T-cell (primary cell): ENCODE measurements at regions not wholly inside any gene's neighbourhood (a gene's known extent, or its start where the extent isn't known, plus 50 kb on each side); places are given as distances from the start of the nearest gene placed in this dataset.

Experiments
- ATAC-seq, 4 experiments: fragments of 200-7000 bp in 3 of 4; fragments of 150-1000 bp in 1 of 4; cut with Tn5 transposase; replicated peaks in 1 of 4; 1 replicate in 3 of 4; 2 replicates in 1 of 4; pipeline ENCODE4 v1.10.0; 2021; ENCODE audit warnings: moderate library complexity in 3 of 4, mild to moderate bottlenecking in 2 of 4, moderate number of reproducible peaks in 1 of 4
- CTCF ChIA-PET, 2 donors: fragments of 300-600 bp; sonication (Branson Sonifier 250); formaldehyde crosslinking; loops; one replicate each; lab custom pipeline; 2022; ENCODE audit warnings: antibody characterized with exemption in 2 of 2; lab: Charles Lee
- POLR2A ChIA-PET, 2 donors: fragments of 300-600 bp; sonication (Branson Sonifier 250); formaldehyde crosslinking; loops; one replicate each; lab custom pipeline; 2022; ENCODE audit warnings: antibody characterized with exemption in 2 of 2; lab: Charles Lee
- DNase-seq, 35 experiments: peaks; one replicate each; pipeline versions ENCODE4 v3.0.0 to v3.0.0-alpha.2; 2013 to 2023
- H3K27ac ChIP-seq: one replicate; pipeline ENCODE4 v1.5.1; 2013; ENCODE audit warnings: low read length
- H3K27me3 ChIP-seq, 2 experiments: replicated peaks in 1 of 2; 1 replicate in 1 of 2; 2 replicates in 1 of 2; pipeline versions ENCODE4 v1.6.1 to v1.7.0; 2013; ENCODE audit warnings: low read length in 1 of 2, mixed read lengths in 1 of 2; ENCODE audit not compliant: control insufficient read depth in 2 of 2, insufficient read depth in 2 of 2; ENCODE audit errors: extremely low read depth in 1 of 2
- H3K36me3 ChIP-seq, 2 donors: 1 replicate in 1 of 2; 2 replicates in 1 of 2; pipeline versions ENCODE4 v1.6.1 to v1.7.0; 2013; ENCODE audit warnings: low read length in 1 of 2; ENCODE audit not compliant: control insufficient read depth in 2 of 2, insufficient read depth in 1 of 2; ENCODE audit errors: extremely low read depth in 1 of 2
- H3K4me1 ChIP-seq, 2 experiments: 1 replicate in 1 of 2; 2 replicates in 1 of 2; pipeline versions ENCODE4 v1.6.1 to v1.7.0; 2013; ENCODE audit warnings: low read length in 2 of 2, mixed read lengths in 1 of 2; ENCODE audit not compliant: insufficient read depth in 2 of 2, control insufficient read depth in 1 of 2; ENCODE audit errors: extremely low read depth in 1 of 2
- H3K4me3 ChIP-seq, 2 donors: 1 replicate in 1 of 2; 2 replicates in 1 of 2; pipeline versions ENCODE4 v1.5.1 to v1.7.0; 2013; ENCODE audit warnings: mild to moderate bottlenecking in 2 of 2, low read length in 1 of 2, moderate library complexity in 1 of 2; ENCODE audit not compliant: control insufficient read depth in 1 of 2; ENCODE audit errors: extremely low read depth in 1 of 2
- H3K9me3 ChIP-seq: 2 replicates; pipeline ENCODE4 v1.7.0; 2013
- H3K27ac Mint-ChIP-seq, 2 donors: one replicate each; pipeline ENCODE4 v1.8.0; 2020 to 2021; ENCODE audit warnings: mild to moderate bottlenecking in 2 of 2, mixed read lengths in 2 of 2
- H3K27me3 Mint-ChIP-seq, 2 donors: one replicate each; pipeline ENCODE4 v1.8.0; 2021 to 2022; ENCODE audit warnings: mixed read lengths in 2 of 2
- H3K36me3 Mint-ChIP-seq: one replicate; pipeline ENCODE4 v1.8.0; 2021; ENCODE audit warnings: mixed read lengths
- H3K4me1 Mint-ChIP-seq, 3 donors: one replicate each; pipeline ENCODE4 v1.8.0; 2020 to 2022; ENCODE audit warnings: mixed read lengths in 3 of 3, mild to moderate bottlenecking in 1 of 3
- H3K4me3 Mint-ChIP-seq, 3 donors: one replicate each; pipeline ENCODE4 v1.8.0; 2020 to 2022; ENCODE audit warnings: mild to moderate bottlenecking in 3 of 3, mixed read lengths in 3 of 3, moderate library complexity in 3 of 3
- H3K9me3 Mint-ChIP-seq, 3 donors: one replicate each; pipeline ENCODE4 v1.8.0; 2020 to 2022; ENCODE audit warnings: mixed read lengths in 3 of 3
- WGBS: methylation state at CpG from one replicate; pipeline ENCODE4 v1.1.5; 2013; ENCODE audit warnings: missing lambda C conversion rate; ENCODE audit not compliant: insufficient coverage; 5-methylcytosine and 5-hydroxymethylcytosine counted together

DNA sequence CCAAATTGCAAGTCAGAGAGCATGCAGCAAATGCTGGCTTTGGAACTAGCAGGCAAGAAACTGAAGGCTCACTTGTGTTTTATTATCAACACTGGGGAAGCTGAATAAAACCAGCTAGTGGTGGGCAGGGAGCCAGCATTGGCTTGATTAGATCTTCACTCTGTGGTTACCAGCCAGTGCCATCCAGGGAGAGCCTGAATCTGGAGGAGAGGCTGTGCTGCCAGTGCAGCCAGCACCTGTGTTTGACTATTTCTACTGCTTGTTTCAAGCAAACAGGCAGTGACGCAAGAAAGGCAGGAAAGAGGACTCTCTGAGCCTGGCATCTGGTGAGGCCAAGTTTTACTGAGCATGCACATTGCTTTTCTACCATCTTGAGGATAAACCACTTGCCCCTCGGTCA, 247.0 kb downstream of the PHLDA1 start:
- peaks cover 0 to 8% (median 4%) of the 10 kb centered on the region in 3 donors for H3K4me1 Mint-ChIP-seq
- ChIA-PET POLR2A (no interaction called here), CTCF (no interaction called here)
- H3K4me3 Mint-ChIP-seq, result no peak overlapping the region
- Histone ChIP-seq H3K27ac (no peak overlapping the region), H3K36me3 (no peaks in the 10 kb centered on the region), H3K4me1 (no peaks in the 10 kb centered on the region), H3K27me3 (no peaks in the 10 kb centered on the region), H3K4me3 (no peak overlapping the region), H3K9me3 (no peaks in the 10 kb centered on the region)
- H3K27ac Mint-ChIP-seq, result no peak overlapping the region
- WGBS, result 70% methylated on average over 1 of the region's 2 CpGs
- H3K36me3 Mint-ChIP-seq, result no peaks in the 10 kb centered on the region
- DNase-seq (peak in 6 of 35 experiments; percentile 0 to 18 (median 2)), ATAC-seq (peak in 1 of 4 experiments; percentile 24)
- H3K9me3 Mint-ChIP-seq, result no peaks in the 10 kb centered on the region
- H3K27me3 Mint-ChIP-seq, result peaks cover 0 to 4% of the 10 kb centered on the region in 2 donors

DNA sequence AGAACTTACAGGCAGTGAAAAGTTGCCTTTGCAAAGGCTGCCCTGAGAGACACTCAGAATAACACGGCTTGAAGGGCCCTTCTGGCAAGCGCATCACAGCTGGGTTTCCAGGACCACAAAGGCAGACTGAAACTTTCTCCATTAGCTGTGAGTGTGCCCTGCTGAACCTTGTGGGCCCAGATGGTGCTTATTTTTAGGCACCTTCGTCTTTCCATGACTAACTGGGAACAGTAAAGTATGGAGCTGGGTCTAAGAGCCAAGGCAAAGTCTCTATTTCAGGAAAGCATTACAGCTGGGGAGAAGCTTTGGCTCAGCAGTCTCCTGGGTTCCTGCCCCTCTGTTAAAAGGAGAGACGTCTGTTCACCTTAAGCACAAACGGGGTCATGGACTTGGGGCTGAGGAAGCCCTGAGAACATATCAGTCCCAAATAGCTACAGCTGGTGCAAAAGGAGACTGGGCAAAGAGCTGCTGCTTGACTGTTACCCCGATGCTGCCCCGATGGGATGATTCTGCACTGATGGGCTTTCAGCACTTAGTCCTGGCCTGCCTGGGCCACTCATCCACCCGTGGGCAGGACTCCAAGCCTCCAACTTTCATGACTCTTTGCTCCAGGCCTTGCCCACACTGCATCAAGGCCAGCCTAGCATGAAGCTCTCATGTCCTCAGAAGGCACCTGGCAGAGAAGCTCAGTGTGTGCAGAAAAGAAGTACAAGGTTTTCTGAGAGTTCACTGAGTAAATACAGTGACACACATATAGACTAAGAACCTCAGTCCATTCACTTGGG, 248.3 kb downstream of the PHLDA1 start:
- Histone ChIP-seq H3K9me3 (no peaks in the 10 kb centered on the region), H3K27me3 (no peaks in the 10 kb centered on the region), H3K27ac (no peak overlapping the region), H3K4me3 (no peak overlapping the region), H3K36me3 (no peaks in the 10 kb centered on the region), H3K4me1 (no peaks in the 10 kb centered on the region)
- ATAC-seq (no peak), DNase-seq (no peak)
- ChIA-PET POLR2A (interaction anchor here in 1 of 2 donors (0.8 kb wide), 1 partner anchor 9 kb away, joined by 5 read pairs; no protein-coding TSS in a partner anchor), CTCF (no interaction called here)
- Mint-ChIP-seq H3K4me1 (peaks cover 0 to 8% (median 4%) of the 10 kb centered on the region in 3 donors), H3K4me3 (no peak overlapping the region), H3K9me3 (no peaks in the 10 kb centered on the region), H3K27ac (no peak overlapping the region), H3K36me3 (no peaks in the 10 kb centered on the region), H3K27me3 (no peaks in the 10 kb centered on the region)
- WGBS, result 74% methylated on average over 8 of the region's 8 CpGs

GRCh38 chr12:75782069-75782581, 249.5 kb downstream of the PHLDA1 start:
- no peaks in the 10 kb centered on the region for H3K36me3 ChIP-seq
- Mint-ChIP-seq H3K9me3 (no peaks in the 10 kb centered on the region), H3K4me1 (peaks cover 0 to 8% (median 4%) of the 10 kb centered on the region in 3 donors), H3K27me3 (no peaks in the 10 kb centered on the region), H3K4me3 (no peak overlapping the region), H3K27ac (no peak overlapping the region), H3K36me3 (no peaks in the 10 kb centered on the region)
- no peaks in the 10 kb centered on the region for H3K9me3 ChIP-seq
- H3K27me3 ChIP-seq, result no peaks in the 10 kb centered on the region
- no peaks in the 10 kb centered on the region for H3K4me1 ChIP-seq
- 94% methylated on average over 2 of the region's 4 CpGs for WGBS
- POLR2A ChIA-PET, result no interaction called here
- ATAC-seq, result no peak
- no peak overlapping the region for H3K27ac ChIP-seq
- no peak for DNase-seq
- no peak overlapping the region for H3K4me3 ChIP-seq
- CTCF ChIA-PET, result interaction anchor here in 1 of 2 donors (0.6 to 0.7 kb wide), 2 partner anchors 15 to 496 kb away, joined by 3 read pairs; no protein-coding TSS in a partner anchor

DNA sequence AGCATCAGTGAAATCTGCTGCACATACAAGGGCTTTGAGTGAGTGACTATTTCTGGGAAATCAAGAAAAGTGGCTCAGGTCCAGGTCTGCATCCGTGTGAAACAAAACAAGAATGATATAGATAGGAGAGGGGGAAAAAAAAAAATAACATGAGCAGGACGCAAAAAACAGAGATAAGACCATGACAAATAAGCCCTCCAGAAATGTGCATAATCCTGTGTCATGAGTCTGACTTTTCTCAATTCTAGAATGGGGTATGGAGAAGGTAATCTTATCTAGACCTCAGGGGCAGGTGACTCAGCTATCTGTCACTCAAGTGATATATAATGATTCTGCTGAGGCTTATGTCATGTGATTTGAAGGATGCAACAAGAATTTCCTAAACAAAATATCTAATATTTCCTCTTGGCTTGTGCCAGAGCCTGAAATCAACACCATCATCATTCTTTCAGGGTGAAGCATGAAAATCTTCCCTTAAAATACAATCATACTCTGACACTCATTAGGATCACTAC, 250.0 kb downstream of the PHLDA1 start:
- CTCF ChIA-PET, result interaction anchor here in 1 of 2 donors (0.5 to 0.7 kb wide), 3 partner anchors 15 to 1125 kb away, joined by 3 read pairs; no protein-coding TSS in a partner anchor
- no peak for DNase-seq

GRCh38 chr12:75779891-75780496, 251.6 kb downstream of the PHLDA1 start:
- POLR2A ChIA-PET, result no interaction called here
- no peak overlapping the region for H3K27ac Mint-ChIP-seq
- H3K4me3 Mint-ChIP-seq, result no peak overlapping the region
- Histone ChIP-seq H3K9me3 (no peaks in the 10 kb centered on the region), H3K27ac (no peak overlapping the region), H3K27me3 (no peaks in the 10 kb centered on the region), H3K4me3 (no peak overlapping the region), H3K36me3 (no peaks in the 10 kb centered on the region), H3K4me1 (no peaks in the 10 kb centered on the region)
- no CpG with 5 or more reads among the region's 5 CpGs for WGBS
- CTCF ChIA-PET, result no interaction called here
- no peaks in the 10 kb centered on the region for H3K9me3 Mint-ChIP-seq
- no peaks in the 10 kb centered on the region for H3K36me3 Mint-ChIP-seq
- peaks cover 0 to 2% of the 10 kb centered on the region in 2 donors for H3K27me3 Mint-ChIP-seq
- peaks cover 0 to 8% (median 4%) of the 10 kb centered on the region in 3 donors for H3K4me1 Mint-ChIP-seq
- no peak for DNase-seq
- no peak for ATAC-seq

More for the DNA sequence above, 250.0 kb downstream of the PHLDA1 start:
- Histone ChIP-seq H3K4me1 (no peaks in the 10 kb centered on the region), H3K27me3 (no peaks in the 10 kb centered on the region), H3K27ac (no peak overlapping the region), H3K36me3 (no peaks in the 10 kb centered on the region), H3K9me3 (no peaks in the 10 kb centered on the region), H3K4me3 (no peak overlapping the region)
- H3K27ac Mint-ChIP-seq, result no peak overlapping the region
- ATAC-seq, result no peak
- no peaks in the 10 kb centered on the region for H3K27me3 Mint-ChIP-seq
- H3K4me1 Mint-ChIP-seq, result peaks cover 0 to 8% (median 4%) of the 10 kb centered on the region in 3 donors
- no peaks in the 10 kb centered on the region for H3K9me3 Mint-ChIP-seq
- no peaks in the 10 kb centered on the region for H3K36me3 Mint-ChIP-seq
- no CpG with 5 or more reads among the region's 2 CpGs for WGBS
- POLR2A ChIA-PET, result no interaction called here
- no peak overlapping the region for H3K4me3 Mint-ChIP-seq

GRCh38 chr12:75774261-75775052, 257.1 kb downstream of the PHLDA1 start:
- no peaks in the 10 kb centered on the region for H3K9me3 Mint-ChIP-seq

More at GRCh38 chr12:75774261-75775052, 257.1 kb downstream of the PHLDA1 start:
- H3K4me3 Mint-ChIP-seq, result no peak overlapping the region
- DNase-seq, result no peak
- H3K36me3 ChIP-seq, result no peaks in the 10 kb centered on the region
- no peak for ATAC-seq
- WGBS, result no CpG with 5 or more reads among the region's 2 CpGs
- ChIA-PET CTCF (no interaction called here), POLR2A (interaction anchor here in 1 of 2 donors (1.3 kb wide), 1 partner anchor 9 kb away, joined by 5 read pairs; no protein-coding TSS in a partner anchor)
- no peaks in the 10 kb centered on the region for H3K27me3 ChIP-seq
- no peaks in the 10 kb centered on the region for H3K4me1 Mint-ChIP-seq
- H3K27ac Mint-ChIP-seq, result no peak overlapping the region
- no peak overlapping the region for H3K4me3 ChIP-seq
- H3K27me3 Mint-ChIP-seq, result peaks cover 0 to 3% of the 10 kb centered on the region in 2 donors
- H3K27ac ChIP-seq, result no peak overlapping the region
- no peaks in the 10 kb centered on the region for H3K9me3 ChIP-seq
- no peaks in the 10 kb centered on the region for H3K4me1 ChIP-seq
- H3K36me3 Mint-ChIP-seq, result no peaks in the 10 kb centered on the region
